OCI-LY3 (cell line): ENCODE measurements at regions not wholly inside any gene's neighbourhood (a gene's known extent, or its start where the extent isn't known, plus 50 kb on each side); places are given as distances from the start of the nearest gene placed in this dataset.

Experiments
- H2AFZ ChIP-seq: fragments of 200-600, 300-600 bp; shearing (Covaris generic); 2 replicates; pipeline ENCODE4 v1.6.0; 2014; ENCODE audit warnings: antibody characterized with exemption, low read depth, low read length
- H3K27ac ChIP-seq: fragments of 200-600, 300-600 bp; sonication (generic); 2 replicates; pipeline ENCODE4 v1.5.1; 2014; ENCODE audit warnings: mild to moderate bottlenecking, low read length, moderate library complexity, mixed read lengths
- H3K27me3 ChIP-seq: fragments of 200-600, 300-600 bp; sonication (generic); 2 replicates; pipeline ENCODE4 v1.6.1; 2014; ENCODE audit warnings: low read depth, low read length, mixed read lengths
- H3K36me3 ChIP-seq: fragments of 200-600, 300-600 bp; sonication (generic); replicated peaks from 2 replicates; pipeline ENCODE3; 2014; ENCODE audit warnings: low read depth, low read length, mixed read lengths
- H3K4me1 ChIP-seq: fragments of 300-600, 200-600 bp; sonication (generic); 2 replicates; pipeline ENCODE4 v1.6.1; 2014; ENCODE audit warnings: low read length, mixed read lengths
- H3K4me2 ChIP-seq: fragments of 200-600, 300-600 bp; sonication (generic); 2 replicates; pipeline ENCODE4 v1.6.1; 2014; ENCODE audit warnings: low read length, mixed read lengths
- H3K4me3 ChIP-seq: fragments of 300-600, 200-600 bp; sonication (generic); 2 replicates; pipeline ENCODE4 v1.5.1; 2014; ENCODE audit warnings: antibody characterized with exemption, mild to moderate bottlenecking, low read length, moderate library complexity
- H3K79me2 ChIP-seq: fragments of 300-600, 200-600 bp; shearing (Covaris generic); 2 replicates; pipeline ENCODE4 v1.6.1; 2014; ENCODE audit warnings: mild to moderate bottlenecking, low read length, mixed read lengths
- H3K9ac ChIP-seq: fragments of 300-600, 200-600 bp; shearing (Covaris generic); 2 replicates; pipeline ENCODE4 v1.6.0; 2014; ENCODE audit warnings: mild to moderate bottlenecking, low read length, moderate library complexity
- H3K9me3 ChIP-seq: fragments of 200-600, 300-600 bp; shearing (Covaris generic); 2 replicates; pipeline ENCODE4 v1.6.1; 2014; ENCODE audit warnings: low read length, mixed read lengths; ENCODE audit not compliant: insufficient read depth
- H4K20me1 ChIP-seq: fragments of 200-600, 300-600 bp; sonication (generic); 2 replicates; pipeline ENCODE4 v1.6.1; 2016; ENCODE audit warnings: low read length, mixed read lengths; ENCODE audit not compliant: insufficient read depth
- CTCF ChIP-seq: fragments of 200-600, 300-600 bp; sonication (generic); IDR thresholded peaks from 2 replicates; pipeline ENCODE4 v1.5.1; 2014; ENCODE audit warnings: antibody characterized with exemption, low read length, low read depth
- EZH2phosphoT487 ChIP-seq: fragments of 200-600 bp; shearing (Covaris generic); IDR thresholded peaks from 2 replicates; pipeline ENCODE4 v1.6.1; 2018; ENCODE audit warnings: antibody characterized with exemption, mixed run types, low read depth

GRCh38 chr1:219460081-219460895 lies 152.6 kb downstream of the ZC3H11B start:
- H3K9ac ChIP-seq, result 0 out of 2 replicates have a peak overlapping the region, but pooled peaks have one; percentile 10
- no peak for TF ChIP-seq CTCF
- no peak for TF ChIP-seq EZH2phosphoT487
- H3K27me3 ChIP-seq, result no peaks in the 10 kb centered on the region
- no peak overlapping the region for H2AFZ ChIP-seq
- peak overlapping the region; percentile 48 for H3K4me3 ChIP-seq
- peak overlapping the region; percentile 66 for H3K4me2 ChIP-seq
- H3K9me3 ChIP-seq, result no peaks in the 10 kb centered on the region
- no peaks in the 10 kb centered on the region for H4K20me1 ChIP-seq
- no peaks in the 10 kb centered on the region for H3K79me2 ChIP-seq
- no peaks in the 10 kb centered on the region for H3K36me3 ChIP-seq
- peak overlapping the region; percentile 89 for H3K27ac ChIP-seq
- H3K4me1 ChIP-seq, result peaks cover 61% of the 10 kb centered on the region

GRCh38 chr1:219459351-219460080 lies 153.4 kb downstream of the ZC3H11B start:
- Histone ChIP-seq H3K36me3 (no peaks in the 10 kb centered on the region), H2AFZ (no peak overlapping the region), H3K4me1 (peaks cover 53% of the 10 kb centered on the region), H3K4me2 (peak overlapping the region; percentile 66; the same call in 1 of the 2 replicates), H3K9ac (no peak overlapping the region), H3K27ac (peak overlapping the region; percentile 89), H3K9me3 (no peaks in the 10 kb centered on the region), H3K79me2 (no peaks in the 10 kb centered on the region), H4K20me1 (no peaks in the 10 kb centered on the region), H3K27me3 (no peaks in the 10 kb centered on the region), H3K4me3 (no peak overlapping the region)
- TF ChIP-seq EZH2phosphoT487 (no peak), CTCF (no peak)

- H4K20me1 ChIP-seq, result no peaks in the 10 kb centered on the region
- H3K79me2 ChIP-seq, result no peaks in the 10 kb centered on the region
- H3K9me3 ChIP-seq, result no peaks in the 10 kb centered on the region
- H3K4me1 ChIP-seq, result peaks cover 7% of the 10 kb centered on the region
- TF ChIP-seq EZH2phosphoT487, result no peak
- TF ChIP-seq CTCF, result no peak
- no peak overlapping the region for H2AFZ ChIP-seq
- no peak overlapping the region for H3K27ac ChIP-seq
- H3K27me3 ChIP-seq, result no peaks in the 10 kb centered on the region
- no peak overlapping the region for H3K9ac ChIP-seq
- no peak overlapping the region for H3K4me3 ChIP-seq
- H3K36me3 ChIP-seq, result no peaks in the 10 kb centered on the region
- no peak overlapping the region for H3K4me2 ChIP-seq
Measured at GRCh38 chr1:219446288-219446687, 166.6 kb downstream of the ZC3H11B start.

GRCh38 chr1:219445864-219446263 lies 167.0 kb downstream of the ZC3H11B start:
- Histone ChIP-seq H3K4me3 (no peak overlapping the region), H3K4me2 (no peak overlapping the region), H3K36me3 (no peaks in the 10 kb centered on the region), H3K4me1 (peaks cover 7% of the 10 kb centered on the region), H3K9ac (no peak overlapping the region), H2AFZ (no peak overlapping the region), H3K27ac (no peak overlapping the region), H4K20me1 (no peaks in the 10 kb centered on the region), H3K79me2 (no peaks in the 10 kb centered on the region), H3K27me3 (no peaks in the 10 kb centered on the region), H3K9me3 (no peaks in the 10 kb centered on the region)
- TF ChIP-seq EZH2phosphoT487, result no peak
